ENCODE measurements at regions not wholly inside any gene's neighbourhood (a gene's known extent, or its start where the extent isn't known, plus 50 kb on each side); places are given as distances from the start of the nearest gene placed in this dataset.
"Not testable (repeated sequence)": the region's sequence is repeated elsewhere in the genome, so short reads cannot be mapped to it uniquely, and the experiment has no call there.

DNA sequence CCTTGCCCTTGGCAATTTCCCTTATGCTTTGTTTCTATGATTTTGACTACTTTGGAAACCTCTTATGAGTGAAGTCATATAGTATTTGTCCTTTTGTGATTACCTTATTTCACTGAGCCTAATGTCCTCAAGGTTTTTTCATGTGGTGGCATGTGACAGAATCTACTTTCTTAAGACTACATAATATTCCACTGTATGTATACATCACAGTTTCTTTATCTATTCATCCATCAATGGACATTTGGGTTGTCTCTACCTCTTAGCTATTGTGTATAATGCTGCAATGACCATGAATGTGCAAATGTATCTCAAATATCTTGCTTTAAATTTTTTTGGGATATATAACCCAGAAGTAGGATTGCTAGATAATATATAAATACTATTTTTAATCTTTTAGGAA is 96.4 kb upstream of the ALDH1A1 start:
- no peak overlapping the region for H3K27ac Mint-ChIP-seq
- TF ChIP-seq, protein P1, sequence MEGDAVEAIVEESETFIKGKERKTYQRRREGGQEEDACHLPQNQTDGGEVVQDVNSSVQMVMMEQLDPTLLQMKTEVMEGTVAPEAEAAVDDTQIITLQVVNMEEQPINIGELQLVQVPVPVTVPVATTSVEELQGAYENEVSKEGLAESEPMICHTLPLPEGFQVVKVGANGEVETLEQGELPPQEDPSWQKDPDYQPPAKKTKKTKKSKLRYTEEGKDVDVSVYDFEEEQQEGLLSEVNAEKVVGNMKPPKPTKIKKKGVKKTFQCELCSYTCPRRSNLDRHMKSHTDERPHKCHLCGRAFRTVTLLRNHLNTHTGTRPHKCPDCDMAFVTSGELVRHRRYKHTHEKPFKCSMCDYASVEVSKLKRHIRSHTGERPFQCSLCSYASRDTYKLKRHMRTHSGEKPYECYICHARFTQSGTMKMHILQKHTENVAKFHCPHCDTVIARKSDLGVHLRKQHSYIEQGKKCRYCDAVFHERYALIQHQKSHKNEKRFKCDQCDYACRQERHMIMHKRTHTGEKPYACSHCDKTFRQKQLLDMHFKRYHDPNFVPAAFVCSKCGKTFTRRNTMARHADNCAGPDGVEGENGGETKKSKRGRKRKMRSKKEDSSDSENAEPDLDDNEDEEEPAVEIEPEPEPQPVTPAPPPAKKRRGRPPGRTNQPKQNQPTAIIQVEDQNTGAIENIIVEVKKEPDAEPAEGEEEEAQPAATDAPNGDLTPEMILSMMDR (IDR thresholded peaks at IDR 0.05; ENCODE audit: unreplicated experiment): no peak
- no peaks in the 10 kb centered on the region for H3K9me3 Mint-ChIP-seq (ENCODE audit: low read depth)
- no peak for DNase-seq (ENCODE audit: low spot score, unreplicated experiment)
- peaks cover 6% of the 10 kb centered on the region for H3K27me3 Mint-ChIP-seq
- no peak overlapping the region for H3K4me3 Mint-ChIP-seq (ENCODE audit: low read depth)
- H3K36me3 Mint-ChIP-seq (ENCODE audit: insufficient read depth): no peaks in the 10 kb centered on the region
- no peaks in the 10 kb centered on the region for H3K4me1 Mint-ChIP-seq (ENCODE audit: low read depth)

DNA sequence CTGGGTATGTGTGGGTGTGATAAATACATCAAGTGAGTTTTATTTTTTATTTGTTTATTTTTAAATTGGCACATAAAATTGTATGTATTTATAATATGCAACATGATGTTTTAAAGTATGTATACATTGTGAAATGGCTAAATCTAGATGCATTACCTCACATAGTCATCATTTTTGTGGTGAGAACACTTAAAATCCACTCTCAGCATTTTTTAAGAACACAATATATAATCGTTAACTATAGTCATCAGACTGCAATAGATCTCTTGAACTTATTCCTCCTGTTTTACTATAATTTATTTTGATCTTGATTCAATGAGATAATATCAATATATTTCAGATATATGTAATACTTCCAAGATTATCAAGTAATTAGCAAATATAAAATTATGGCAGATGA is 93.9 kb upstream of the ALDH1A1 start:
- no peaks in the 10 kb centered on the region for H3K4me1 Mint-ChIP-seq (ENCODE audit: low read depth)
- H3K4me3 Mint-ChIP-seq (ENCODE audit: low read depth): no peak overlapping the region
- H3K27ac Mint-ChIP-seq: no peak overlapping the region
- H3K36me3 Mint-ChIP-seq (ENCODE audit: insufficient read depth): no peaks in the 10 kb centered on the region
- TF ChIP-seq, protein P1 (IDR thresholded peaks at IDR 0.05; ENCODE audit: unreplicated experiment): no peak
- H3K27me3 Mint-ChIP-seq: peaks cover 10% of the 10 kb centered on the region
- no peak for DNase-seq (ENCODE audit: low spot score, unreplicated experiment)
- no peaks in the 10 kb centered on the region for H3K9me3 Mint-ChIP-seq (ENCODE audit: low read depth)

- not testable (repeated sequence) for H3K4me1 Mint-ChIP-seq (ENCODE audit: low read depth); H3K27ac Mint-ChIP-seq; H3K27me3 Mint-ChIP-seq; H3K36me3 Mint-ChIP-seq (ENCODE audit: insufficient read depth); H3K9me3 Mint-ChIP-seq (ENCODE audit: low read depth); H3K4me3 Mint-ChIP-seq (ENCODE audit: low read depth); DNase-seq (ENCODE audit: low spot score, unreplicated experiment)
Observed at GRCh38 chr9:73044776-73045175, 91.9 kb upstream of the ALDH1A1 start.

DNA sequence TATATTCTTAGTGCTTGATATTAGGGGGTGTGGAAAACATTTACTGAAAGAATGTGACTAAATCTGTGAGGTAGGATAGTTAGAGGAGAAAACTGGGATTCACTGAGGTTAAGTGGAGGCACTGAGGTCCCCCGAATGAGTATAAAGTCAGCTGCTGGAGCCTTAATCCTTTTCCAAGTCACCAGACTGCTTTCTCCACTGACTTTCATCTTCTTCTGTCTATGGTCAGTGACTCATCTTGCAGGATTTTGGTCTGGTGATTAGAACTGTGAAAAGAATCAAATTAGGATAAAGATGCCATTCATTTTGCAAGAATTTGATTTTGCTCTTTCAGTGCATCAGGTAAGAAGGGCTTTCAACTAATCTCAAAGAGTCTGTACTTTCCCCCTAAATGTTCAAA is 89.3 kb upstream of the ALDH1A1 start:
- Mint-ChIP-seq H3K27me3 (peaks cover 16% of the 10 kb centered on the region), H3K27ac (no peak overlapping the region), H3K4me1 (ENCODE audit: low read depth) (peaks cover 8% of the 10 kb centered on the region), H3K36me3 (ENCODE audit: insufficient read depth) (no peaks in the 10 kb centered on the region), H3K4me3 (ENCODE audit: low read depth) (no peak overlapping the region), H3K9me3 (ENCODE audit: low read depth) (no peaks in the 10 kb centered on the region)
- DNase-seq (ENCODE audit: low spot score, unreplicated experiment): no peak
- TF ChIP-seq, protein P1 (IDR thresholded peaks at IDR 0.05; ENCODE audit: unreplicated experiment): no peak

DNA sequence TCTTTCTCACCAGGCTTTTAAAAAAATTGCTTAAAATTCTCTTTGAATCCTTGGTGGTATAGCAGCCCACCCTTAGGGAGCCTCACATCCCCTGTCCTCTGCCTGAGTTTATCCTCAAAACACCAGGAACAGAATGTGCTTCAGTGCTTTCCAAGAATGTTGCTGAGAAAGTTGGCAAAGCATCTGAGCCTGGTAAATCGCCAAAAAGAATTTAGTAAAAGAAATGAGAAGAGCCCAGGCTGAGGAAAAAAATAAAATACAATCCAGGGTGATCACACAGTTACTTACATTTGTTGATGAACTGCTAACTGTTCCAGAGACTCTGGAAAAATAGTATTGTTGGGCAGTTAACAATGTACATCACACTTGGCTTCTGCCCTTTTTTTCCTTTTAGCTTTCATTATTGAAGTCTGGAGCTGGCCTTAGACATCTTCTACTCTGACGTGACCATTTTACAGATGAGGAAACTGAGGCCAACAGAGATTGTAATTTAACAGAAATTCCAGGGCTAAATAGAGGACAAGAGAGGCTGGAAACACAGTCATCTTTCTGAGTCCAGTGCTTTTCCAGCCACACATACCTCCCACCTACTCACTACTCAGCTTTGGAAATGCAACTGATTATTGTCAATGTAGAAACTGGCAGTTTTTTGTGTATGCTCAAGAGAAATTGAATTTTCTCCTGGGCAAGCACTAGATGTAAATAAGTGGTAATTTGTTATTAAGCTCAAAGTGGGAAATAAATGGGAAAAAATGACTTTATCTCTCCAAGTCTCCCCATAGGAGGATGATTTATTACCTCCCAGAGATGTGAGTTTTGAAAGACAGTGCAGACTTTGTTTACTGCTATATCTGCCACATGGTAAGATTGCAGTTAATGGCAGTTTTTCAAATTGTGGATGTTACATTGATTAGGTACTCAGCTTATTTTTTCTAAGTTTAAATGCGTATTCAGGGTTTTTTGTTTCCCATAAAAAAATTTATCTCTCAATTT is 86.7 kb upstream of the ALDH1A1 start:
- TF ChIP-seq, protein P1 (IDR thresholded peaks at IDR 0.05; ENCODE audit: unreplicated experiment): no peak
- H3K4me3 Mint-ChIP-seq (ENCODE audit: low read depth): no peak overlapping the region
- peaks cover 26% of the 10 kb centered on the region for H3K27me3 Mint-ChIP-seq
- H3K27ac Mint-ChIP-seq: no peak overlapping the region
- DNase-seq (ENCODE audit: low spot score, unreplicated experiment): no peak
- H3K9me3 Mint-ChIP-seq (ENCODE audit: low read depth): no peaks in the 10 kb centered on the region
- no peaks in the 10 kb centered on the region for H3K36me3 Mint-ChIP-seq (ENCODE audit: insufficient read depth)
- H3K4me1 Mint-ChIP-seq (ENCODE audit: low read depth): peaks cover 8% of the 10 kb centered on the region

- H3K4me3 Mint-ChIP-seq (ENCODE audit: low read depth): no peak overlapping the region
- no peaks in the 10 kb centered on the region for H3K36me3 Mint-ChIP-seq (ENCODE audit: insufficient read depth)
- H3K4me1 Mint-ChIP-seq (ENCODE audit: low read depth): peaks cover 8% of the 10 kb centered on the region
- no peak overlapping the region for H3K27ac Mint-ChIP-seq
- no peak for DNase-seq (ENCODE audit: low spot score, unreplicated experiment)
- TF ChIP-seq, protein P1 (IDR thresholded peaks at IDR 0.05; ENCODE audit: unreplicated experiment): no peak
- peaks cover 30% of the 10 kb centered on the region for H3K27me3 Mint-ChIP-seq
- H3K9me3 Mint-ChIP-seq (ENCODE audit: low read depth): no peaks in the 10 kb centered on the region
Observed at GRCh38 chr9:73038613-73039012, 85.8 kb upstream of the ALDH1A1 start.

Measured in progenitor cell of endocrine pancreas (in vitro differentiated cells).